Esophagus squamous epithelium (tissue), 5 donors: ENCODE measurements at regions not wholly inside any gene's neighbourhood (a gene's known extent, or its start where the extent isn't known, plus 50 kb on each side); places are given as distances from the start of the nearest gene placed in this dataset.

Experiments used
- DNase-seq: peaks from one replicate; lab custom pipeline; 2025; lab: John Stamatoyannopoulos, UW
- H3K27ac ChIP-seq, 4 donors: fragments of 200-600 bp; sonication (generic); one replicate each; pipeline ENCODE4 v1.5.1; 2016 to 2019; ENCODE audit warnings: mild to moderate bottlenecking in 1 of 4
- H3K27me3 ChIP-seq, 4 donors: fragments of 200-600 bp; sonication (generic); 1 replicate in 3 of 4; 2 replicates in 1 of 4; pipeline versions ENCODE4 v1.5.1 to v1.6.0; 2017 to 2021; ENCODE audit warnings: antibody characterized with exemption in 1 of 4
- H3K36me3 ChIP-seq, 3 donors: fragments of 200-600 bp; sonication (generic); one replicate each; pipeline ENCODE4 v1.5.1; 2016 to 2019
- H3K4me1 ChIP-seq, 3 donors: fragments of 200-600 bp; sonication (generic); one replicate each; pipeline ENCODE4 v1.5.1; 2017 to 2019
- H3K4me3 ChIP-seq, 4 donors: fragments of 200-600 bp; sonication (generic); 1 replicate in 3 of 4; 2 replicates in 1 of 4; pipeline ENCODE4 v1.5.1; 2016 to 2019; ENCODE audit warnings: mild to moderate bottlenecking in 2 of 4, moderate library complexity in 1 of 4
- H3K9me3 ChIP-seq, 3 donors: fragments of 200-600 bp; sonication (generic); one replicate each; pipeline ENCODE4 v1.5.1; 2016 to 2019
- CTCF ChIP-seq, 6 experiments: fragments of 450-650 bp in 4 of 6; fragments of 200-600 bp in 2 of 6; sonication (generic) in 2 of 6; IDR thresholded peaks; one replicate each; pipeline ENCODE4 v1.5.1; 2016 to 2019; ENCODE audit warnings: antibody characterized with exemption in 6 of 6, mild to moderate bottlenecking in 4 of 6, moderate library complexity in 4 of 6
- POLR2A ChIP-seq, 4 donors: fragments of 450-650 bp; IDR thresholded peaks; one replicate each; pipeline ENCODE4 v1.6.1; 2017; ENCODE audit warnings: antibody characterized with exemption in 4 of 4, mild to moderate bottlenecking in 4 of 4, moderate library complexity in 3 of 4
- WGBS, 2 donors: methylation state at CpG; one replicate each; pipeline ENCODE4 v1.1.5; 2018; 5-methylcytosine and 5-hydroxymethylcytosine counted together
- intact Hi-C: fragments of 100-400 bp; cut with DNase I; formaldehyde crosslinking; loops from one replicate; pipeline ENCODE4 v1.15.0; 2022
- donor health status: DM: yes; HTN: yes; CAD: no.

GRCh38 chr4:135838889-135839288 lies 1637.3 kb upstream of the PABPC4L start:
- Histone ChIP-seq H3K27ac (no peak overlapping the region), H3K27me3 (no peaks in the 10 kb centered on the region), H3K4me3 (no peak overlapping the region), H3K4me1 (no peaks in the 10 kb centered on the region), H3K36me3 (no peaks in the 10 kb centered on the region), H3K9me3 (no peaks in the 10 kb centered on the region)
- DNase-seq, result no peak
- TF ChIP-seq POLR2A (IDR thresholded peaks at IDR 0.05), result no peak
- TF ChIP-seq CTCF (IDR thresholded peaks at IDR 0.05), result no peak
- intact Hi-C loops, result no loop called here
- WGBS, 2 donors, result 48 to 55% methylated on average over 1 of the region's 1 CpG

- H3K4me1 ChIP-seq, result no peaks in the 10 kb centered on the region
- H3K36me3 ChIP-seq, result no peaks in the 10 kb centered on the region
- TF ChIP-seq CTCF (IDR thresholded peaks at IDR 0.05) (no peak), POLR2A (IDR thresholded peaks at IDR 0.05) (no peak)
- H3K9me3 ChIP-seq, result no peaks in the 10 kb centered on the region
- DNase-seq, result no peak
- WGBS, 2 donors, result 80 to 92% methylated on average over 2 of the region's 2 CpGs
- H3K4me3 ChIP-seq, result no peak overlapping the region
- no peaks in the 10 kb centered on the region for H3K27me3 ChIP-seq
- intact Hi-C loops, result no loop called here
- no peak overlapping the region for H3K27ac ChIP-seq
These were observed 1632.9 kb upstream of the PABPC4L start for GRCh38 chr4:135834471-135834870.

- TF ChIP-seq POLR2A (IDR thresholded peaks at IDR 0.05) (no peak), CTCF (IDR thresholded peaks at IDR 0.05) (no peak)
- Histone ChIP-seq H3K36me3 (no peaks in the 10 kb centered on the region), H3K27ac (no peak overlapping the region), H3K4me1 (no peaks in the 10 kb centered on the region), H3K4me3 (no peak overlapping the region), H3K27me3 (no peaks in the 10 kb centered on the region), H3K9me3 (no peaks in the 10 kb centered on the region)
- intact Hi-C loops, result no loop called here
- 77 to 78% methylated on average over 1 of the region's 1 CpG for WGBS, 2 donors
- DNase-seq, result no peak
These were observed 1631.9 kb upstream of the PABPC4L start for GRCh38 chr4:135833529-135833928.

GRCh38 chr4:135824759-135825296 lies 1623.2 kb upstream of the PABPC4L start:
- no peaks in the 10 kb centered on the region for H3K27me3 ChIP-seq
- TF ChIP-seq POLR2A (IDR thresholded peaks at IDR 0.05), result no peak
- no peak for TF ChIP-seq CTCF (IDR thresholded peaks at IDR 0.05)
- no peaks in the 10 kb centered on the region for H3K4me1 ChIP-seq
- no peak overlapping the region for H3K27ac ChIP-seq
- intact Hi-C loops, result no loop called here
- no peak for DNase-seq
- 47 to 65% methylated on average over 3 of the region's 3 CpGs for WGBS, 2 donors
- no peak overlapping the region for H3K4me3 ChIP-seq
- no peaks in the 10 kb centered on the region for H3K9me3 ChIP-seq
- no peaks in the 10 kb centered on the region for H3K36me3 ChIP-seq

GRCh38 chr4:135804785-135805184 lies 1603.2 kb upstream of the PABPC4L start:
- 69 to 74% methylated on average over 3 of the region's 3 CpGs for WGBS, 2 donors
- intact Hi-C loops, result no loop called here
- Histone ChIP-seq H3K4me3 (no peak overlapping the region), H3K36me3 (no peaks in the 10 kb centered on the region), H3K4me1 (no peaks in the 10 kb centered on the region), H3K9me3 (no peaks in the 10 kb centered on the region), H3K27me3 (no peaks in the 10 kb centered on the region), H3K27ac (no peak overlapping the region)
- TF ChIP-seq POLR2A (IDR thresholded peaks at IDR 0.05), result no peak
- TF ChIP-seq CTCF (IDR thresholded peaks at IDR 0.05), result no peak
- no peak for DNase-seq
